ENCODE measurements at regions not wholly inside any gene's neighbourhood (a gene's known extent, or its start where the extent isn't known, plus 50 kb on each side); places are given as distances from the start of the nearest gene placed in this dataset.
A peak's percentile ranks its signal among the peaks of the same experiment; 100 is the strongest.

DNA sequence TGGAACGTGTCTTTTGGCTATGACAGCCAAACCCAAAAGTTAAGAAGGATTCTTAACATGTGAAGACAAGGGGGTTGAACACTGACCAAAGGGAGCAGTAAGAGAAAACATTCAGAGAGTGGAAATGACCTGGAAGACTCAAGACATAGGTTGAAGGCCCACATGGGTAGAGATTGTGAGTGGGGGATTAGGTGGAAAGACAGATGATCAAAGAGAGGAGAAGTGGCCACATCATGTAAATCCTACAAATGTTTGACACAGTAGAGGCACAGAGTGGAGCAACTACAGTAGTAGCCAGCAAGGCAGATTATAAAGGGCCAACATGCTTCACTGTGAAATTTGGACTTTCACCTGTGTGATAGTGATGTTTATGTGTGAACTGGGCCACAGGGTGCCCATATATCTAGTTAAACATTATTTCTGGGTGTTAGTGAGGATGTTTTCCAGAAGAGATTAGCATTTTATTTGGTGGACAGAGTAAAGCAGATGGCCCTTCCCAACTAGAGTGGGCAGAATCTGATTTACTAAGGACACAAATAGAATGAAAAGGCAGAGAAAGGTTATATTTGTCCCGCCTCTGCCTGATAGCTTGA lies 559.3 kb downstream of the RAB28 start (continued):
- TF ChIP-seq, protein P1, sequence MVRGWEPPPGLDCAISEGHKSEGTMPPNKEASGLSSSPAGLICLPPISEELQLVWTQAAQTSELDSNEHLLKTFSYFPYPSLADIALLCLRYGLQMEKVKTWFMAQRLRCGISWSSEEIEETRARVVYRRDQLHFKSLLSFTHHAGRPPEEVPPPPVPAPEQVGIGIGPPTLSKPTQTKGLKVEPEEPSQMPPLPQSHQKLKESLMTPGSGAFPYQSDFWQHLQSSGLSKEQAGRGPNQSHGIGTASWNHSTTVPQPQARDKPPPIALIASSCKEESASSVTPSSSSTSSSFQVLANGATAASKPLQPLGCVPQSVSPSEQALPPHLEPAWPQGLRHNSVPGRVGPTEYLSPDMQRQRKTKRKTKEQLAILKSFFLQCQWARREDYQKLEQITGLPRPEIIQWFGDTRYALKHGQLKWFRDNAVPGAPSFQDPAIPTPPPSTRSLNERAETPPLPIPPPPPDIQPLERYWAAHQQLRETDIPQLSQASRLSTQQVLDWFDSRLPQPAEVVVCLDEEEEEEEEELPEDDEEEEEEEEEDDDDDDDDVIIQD (CRISPR knock-in tag; IDR thresholded peaks at IDR 0.05; ENCODE audit: low read depth) = peak; percentile 91
- TF ChIP-seq IRF2 (CRISPR knock-in tag; IDR thresholded peaks at IDR 0.05) (peak; percentile 48; the same call in 1 of the 2 replicates), GFI1 (CRISPR knock-in tag; IDR thresholded peaks at IDR 0.05; ENCODE audit: borderline replicate concordance) (peak; percentile 96), TEAD3 (CRISPR knock-in tag; optimal IDR thresholded peaks at IDR 0.05; ENCODE audit: borderline replicate concordance) (peak; percentile 44), PRDM10 (CRISPR knock-in tag; IDR thresholded peaks at IDR 0.05; ENCODE audit: low read depth) (peak; percentile 28; the same call in 1 of the 2 replicates), PITX1 (CRISPR knock-in tag; IDR thresholded peaks at IDR 0.05) (peak; percentile 81), FOXJ3 (CRISPR knock-in tag; IDR thresholded peaks at IDR 0.05; ENCODE audit: borderline replicate concordance) (peak; percentile 52; the same call in 1 of the 2 replicates), ZNF792 (CRISPR knock-in tag; IDR thresholded peaks at IDR 0.05) (peak; percentile 36; the same call in 1 of the 2 replicates), ZNF737 (CRISPR knock-in tag; IDR thresholded peaks at IDR 0.05; ENCODE audit: borderline replicate concordance) (no peak), CREM (IDR thresholded peaks at IDR 0.05) (peak; percentile 45; the same call in 1 of the 2 replicates), CREM (CRISPR knock-in tag; IDR thresholded peaks at IDR 0.05) (no peak), EP300 (IDR thresholded peaks at IDR 0.05; ENCODE audit: low read depth in 2 of 2, low read length in 2 of 2) (peak in 1 of 2 experiments; percentile 75; a peak in 2 of 4 replicates), EP300 (CRISPR knock-in tag; IDR thresholded peaks at IDR 0.05; ENCODE audit: borderline replicate concordance) (0 out of 2 replicates have a peak, but pooled peaks have one; percentile 15), ZNF562 (CRISPR knock-in tag; IDR thresholded peaks at IDR 0.05; ENCODE audit: borderline replicate concordance) (peak; percentile 83; the same call in 1 of the 2 replicates), ARID3A (IDR thresholded peaks at IDR 0.05; ENCODE audit: low read depth, low read length) (peak; percentile 61; the same call in 1 of the 2 replicates), MED1 (CRISPR knock-in tag; IDR thresholded peaks at IDR 0.05) (peak; percentile 81), SMC3 (IDR thresholded peaks at IDR 0.05; ENCODE audit: low read length) (0 out of 2 replicates have a peak, but pooled peaks have one; percentile 28), ZNF709 (CRISPR knock-in tag; IDR thresholded peaks at IDR 0.05) (no peak)
- TF ChIP-seq, protein P2, sequence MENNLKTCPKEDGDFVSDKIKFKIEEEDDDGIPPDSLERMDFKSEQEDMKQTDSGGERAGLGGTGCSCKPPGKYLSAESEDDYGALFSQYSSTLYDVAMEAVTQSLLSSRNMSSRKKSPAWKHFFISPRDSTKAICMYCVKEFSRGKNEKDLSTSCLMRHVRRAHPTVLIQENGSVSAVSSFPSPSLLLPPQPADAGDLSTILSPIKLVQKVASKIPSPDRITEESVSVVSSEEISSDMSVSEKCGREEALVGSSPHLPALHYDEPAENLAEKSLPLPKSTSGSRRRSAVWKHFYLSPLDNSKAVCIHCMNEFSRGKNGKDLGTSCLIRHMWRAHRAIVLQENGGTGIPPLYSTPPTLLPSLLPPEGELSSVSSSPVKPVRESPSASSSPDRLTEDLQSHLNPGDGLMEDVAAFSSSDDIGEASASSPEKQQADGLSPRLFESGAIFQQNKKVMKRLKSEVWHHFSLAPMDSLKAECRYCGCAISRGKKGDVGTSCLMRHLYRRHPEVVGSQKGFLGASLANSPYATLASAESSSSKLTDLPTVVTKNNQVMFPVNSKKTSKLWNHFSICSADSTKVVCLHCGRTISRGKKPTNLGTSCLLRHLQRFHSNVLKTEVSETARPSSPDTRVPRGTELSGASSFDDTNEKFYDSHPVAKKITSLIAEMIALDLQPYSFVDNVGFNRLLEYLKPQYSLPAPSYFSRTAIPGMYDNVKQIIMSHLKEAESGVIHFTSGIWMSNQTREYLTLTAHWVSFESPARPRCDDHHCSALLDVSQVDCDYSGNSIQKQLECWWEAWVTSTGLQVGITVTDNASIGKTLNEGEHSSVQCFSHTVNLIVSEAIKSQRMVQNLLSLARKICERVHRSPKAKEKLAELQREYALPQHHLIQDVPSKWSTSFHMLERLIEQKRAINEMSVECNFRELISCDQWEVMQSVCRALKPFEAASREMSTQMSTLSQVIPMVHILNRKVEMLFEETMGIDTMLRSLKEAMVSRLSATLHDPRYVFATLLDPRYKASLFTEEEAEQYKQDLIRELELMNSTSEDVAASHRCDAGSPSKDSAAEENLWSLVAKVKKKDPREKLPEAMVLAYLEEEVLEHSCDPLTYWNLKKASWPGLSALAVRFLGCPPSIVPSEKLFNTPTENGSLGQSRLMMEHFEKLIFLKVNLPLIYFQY (CRISPR knock-in tag; IDR thresholded peaks at IDR 0.05; ENCODE audit: borderline replicate concordance) = peak; percentile 77; the same call in 1 of the 2 replicates

All from HepG2 (cell line).